HG03039 (cell line): ENCODE measurements at regions not wholly inside any gene's neighbourhood (a gene's known extent, or its start where the extent isn't known, plus 50 kb on each side); places are given as distances from the start of the nearest gene placed in this dataset.
"Not testable (repeated sequence)": the region's sequence is repeated elsewhere in the genome, so short reads cannot be mapped to it uniquely, and the experiment has no call there.

Experiments used
- ATAC-seq: cut with Tn5 transposase; IDR thresholded peaks from one replicate; pipeline ENCODE4 v1.9.1; 2021; ENCODE audit warnings: mild to moderate bottlenecking, moderate library complexity; ENCODE audit not compliant: unreplicated experiment

- no peak for ATAC-seq
Observed at GRCh38 chr10:8830876-8831275, 776.4 kb downstream of the GATA3 start.

GRCh38 chr10:8835453-8836167 is 781.1 kb downstream of the GATA3 start:
- no peak for ATAC-seq

- no peak for ATAC-seq
Observed at GRCh38 chr10:8840356-8840755, 785.9 kb downstream of the GATA3 start.

GRCh38 chr10:8844141-8844540 is 789.7 kb downstream of the GATA3 start:
- ATAC-seq, result no peak

GRCh38 chr10:8852546-8852945 is 798.1 kb downstream of the GATA3 start:
- no peak for ATAC-seq

- ATAC-seq, result no peak
Observed at GRCh38 chr10:8853048-8853447, 798.6 kb downstream of the GATA3 start.

- not testable (repeated sequence) for ATAC-seq
Observed at GRCh38 chr10:8868924-8869323, 814.4 kb downstream of the GATA3 start.

GRCh38 chr10:8873310-8873709 is 818.8 kb downstream of the GATA3 start:
- ATAC-seq, result no peak

GRCh38 chr10:8874268-8874667 is 819.8 kb downstream of the GATA3 start:
- no peak for ATAC-seq

GRCh38 chr10:8874972-8875371 is 820.5 kb downstream of the GATA3 start:
- ATAC-seq, result no peak

- no peak for ATAC-seq
Observed at GRCh38 chr10:8876171-8876570, 821.7 kb downstream of the GATA3 start.

- ATAC-seq, result no peak
Observed at GRCh38 chr10:8889538-8889937, 835.0 kb downstream of the GATA3 start.

- ATAC-seq, result no peak
Observed at GRCh38 chr10:8893102-8893501, 838.6 kb downstream of the GATA3 start.

- ATAC-seq, result no peak
Observed at GRCh38 chr10:8894148-8894547, 839.7 kb downstream of the GATA3 start.

GRCh38 chr10:8897769-8898168 is 843.3 kb downstream of the GATA3 start:
- no peak for ATAC-seq

GRCh38 chr10:8898745-8899330 is 844.4 kb downstream of the GATA3 start:
- ATAC-seq, result no peak

GRCh38 chr10:8902926-8903325 is 848.4 kb downstream of the GATA3 start:
- ATAC-seq, result no peak

- no peak for ATAC-seq
Observed at GRCh38 chr10:8908013-8908412, 853.5 kb downstream of the GATA3 start.

- no peak for ATAC-seq
Observed at GRCh38 chr10:8910314-8910713, 855.8 kb downstream of the GATA3 start.

GRCh38 chr10:8911032-8911431 is 856.5 kb downstream of the GATA3 start:
- ATAC-seq, result no peak

- ATAC-seq, result no peak
Observed at GRCh38 chr10:8912108-8912507, 857.6 kb downstream of the GATA3 start.

GRCh38 chr10:8913720-8914119 is 859.2 kb downstream of the GATA3 start:
- no peak for ATAC-seq

- ATAC-seq, result no peak
Observed at GRCh38 chr10:8919280-8919679, 864.8 kb downstream of the GATA3 start.
